Tibial artery (tissue), 4 donors: ENCODE measurements at regions not wholly inside any gene's neighbourhood (a gene's known extent, or its start where the extent isn't known, plus 50 kb on each side); places are given as distances from the start of the nearest gene placed in this dataset.
A peak's percentile ranks its signal among the peaks of the same experiment; 100 is the strongest.

Experiments
- DNase-seq, 2 donors: peaks; one replicate each; pipeline ENCODE4 v3.0.0-alpha.2; 2019
- H3K27ac ChIP-seq, 2 donors: fragments of 200-600 bp; sonication (generic) in 1 of 2; 1 replicate in 1 of 2; 2 replicates in 1 of 2; pipeline ENCODE4 v1.5.1; 2018 to 2019; ENCODE audit warnings: mild to moderate bottlenecking in 1 of 2
- H3K27me3 ChIP-seq, 2 donors: fragments of 200-600 bp; sonication (generic) in 1 of 2; one replicate each; pipeline versions ENCODE4 v1.5.1 to v1.6.0; 2016 to 2019
- H3K36me3 ChIP-seq, 3 donors: fragments of 200-600 bp; sonication (generic) in 2 of 3; one replicate each; pipeline ENCODE4 v1.5.1; 2016 to 2019; ENCODE audit warnings: mild to moderate bottlenecking in 2 of 3
- H3K4me1 ChIP-seq, 4 donors: fragments of 200-600 bp; sonication (generic) in 2 of 4; 1 replicate in 3 of 4; 2 replicates in 1 of 4; pipeline ENCODE4 v1.5.1; 2016 to 2019
- H3K4me3 ChIP-seq, 2 donors: fragments of 200-600 bp; sonication (generic) in 1 of 2; 1 replicate in 1 of 2; 2 replicates in 1 of 2; pipeline ENCODE4 v1.5.1; 2018 to 2019; ENCODE audit warnings: mild to moderate bottlenecking in 2 of 2
- H3K9me3 ChIP-seq, 3 donors: fragments of 200-600 bp; sonication (generic) in 1 of 3; one replicate each; pipeline ENCODE4 v1.5.1; 2016 to 2019
- intact Hi-C: fragments of 100-400 bp; cut with DNase I; formaldehyde crosslinking; loops from one replicate; pipeline ENCODE4 v1.15.0; 2023; ENCODE audit warnings: low total_unique reads
- TF ChIP-seq, protein P1 (sequence below), 2 experiments: fragments of 200-600 bp in 1 of 2; fragments of 450-650 bp in 1 of 2; IDR thresholded peaks; one replicate each; pipeline ENCODE4 v1.5.1; 2017 to 2019; ENCODE audit warnings: antibody characterized with exemption in 2 of 2, mild to moderate bottlenecking in 1 of 2, moderate library complexity in 1 of 2

- H3K27me3 ChIP-seq, result no peaks in the 10 kb centered on the region
- DNase-seq, result no peak
- intact Hi-C loops, result no loop called here
- TF ChIP-seq, protein P1, sequence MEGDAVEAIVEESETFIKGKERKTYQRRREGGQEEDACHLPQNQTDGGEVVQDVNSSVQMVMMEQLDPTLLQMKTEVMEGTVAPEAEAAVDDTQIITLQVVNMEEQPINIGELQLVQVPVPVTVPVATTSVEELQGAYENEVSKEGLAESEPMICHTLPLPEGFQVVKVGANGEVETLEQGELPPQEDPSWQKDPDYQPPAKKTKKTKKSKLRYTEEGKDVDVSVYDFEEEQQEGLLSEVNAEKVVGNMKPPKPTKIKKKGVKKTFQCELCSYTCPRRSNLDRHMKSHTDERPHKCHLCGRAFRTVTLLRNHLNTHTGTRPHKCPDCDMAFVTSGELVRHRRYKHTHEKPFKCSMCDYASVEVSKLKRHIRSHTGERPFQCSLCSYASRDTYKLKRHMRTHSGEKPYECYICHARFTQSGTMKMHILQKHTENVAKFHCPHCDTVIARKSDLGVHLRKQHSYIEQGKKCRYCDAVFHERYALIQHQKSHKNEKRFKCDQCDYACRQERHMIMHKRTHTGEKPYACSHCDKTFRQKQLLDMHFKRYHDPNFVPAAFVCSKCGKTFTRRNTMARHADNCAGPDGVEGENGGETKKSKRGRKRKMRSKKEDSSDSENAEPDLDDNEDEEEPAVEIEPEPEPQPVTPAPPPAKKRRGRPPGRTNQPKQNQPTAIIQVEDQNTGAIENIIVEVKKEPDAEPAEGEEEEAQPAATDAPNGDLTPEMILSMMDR (IDR thresholded peaks at IDR 0.05), result no peak
- no peak overlapping the region for H3K4me3 ChIP-seq
- H3K36me3 ChIP-seq, result no peaks in the 10 kb centered on the region
- no peak overlapping the region for H3K27ac ChIP-seq
- no peaks in the 10 kb centered on the region for H3K9me3 ChIP-seq
- H3K4me1 ChIP-seq, result no peaks in the 10 kb centered on the region
These were observed 418.8 kb downstream of the BCOR start for GRCh38 chrX:39678914-39679313.

DNA sequence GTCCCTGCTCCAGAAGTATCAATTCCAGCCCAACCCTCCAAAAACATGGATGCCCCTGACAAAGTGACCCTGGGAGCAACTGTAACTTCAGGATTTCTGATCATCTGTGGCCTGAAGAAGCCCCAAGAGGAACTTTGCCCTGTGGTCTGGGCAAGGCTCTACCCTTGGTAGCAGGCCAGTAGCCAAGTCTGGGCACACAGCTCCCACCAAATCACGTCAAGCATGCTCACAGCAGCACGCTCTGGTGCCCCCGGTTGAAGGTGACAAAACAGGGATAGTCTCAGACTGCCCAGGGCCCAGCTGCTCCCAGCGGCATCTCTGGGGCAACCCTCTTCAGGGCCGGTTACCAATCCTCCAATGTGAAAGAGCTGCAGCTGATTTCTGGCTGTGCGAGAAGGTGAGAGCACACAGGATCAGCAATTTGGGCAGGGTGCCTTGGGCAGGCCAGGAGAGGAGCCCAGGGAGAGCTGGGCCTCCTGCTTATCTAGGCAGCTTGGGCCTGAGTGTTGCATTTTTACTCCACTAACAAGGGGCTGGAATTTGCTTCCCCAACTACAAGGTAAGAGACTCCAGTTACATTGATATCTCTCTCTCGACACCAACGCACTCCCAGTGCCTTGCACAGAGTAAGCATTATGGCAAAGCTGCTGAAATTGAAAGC lies 418.1 kb downstream of the BCOR start:
- H3K27ac ChIP-seq, result no peak overlapping the region
- TF ChIP-seq, protein P1 (IDR thresholded peaks at IDR 0.05), result no peak
- H3K9me3 ChIP-seq, result no peaks in the 10 kb centered on the region
- H3K4me3 ChIP-seq, result no peak overlapping the region
- no peaks in the 10 kb centered on the region for H3K36me3 ChIP-seq
- no peaks in the 10 kb centered on the region for H3K4me1 ChIP-seq
- no peaks in the 10 kb centered on the region for H3K27me3 ChIP-seq
- DNase-seq, result no peak
- intact Hi-C loops, result no loop called here

DNA sequence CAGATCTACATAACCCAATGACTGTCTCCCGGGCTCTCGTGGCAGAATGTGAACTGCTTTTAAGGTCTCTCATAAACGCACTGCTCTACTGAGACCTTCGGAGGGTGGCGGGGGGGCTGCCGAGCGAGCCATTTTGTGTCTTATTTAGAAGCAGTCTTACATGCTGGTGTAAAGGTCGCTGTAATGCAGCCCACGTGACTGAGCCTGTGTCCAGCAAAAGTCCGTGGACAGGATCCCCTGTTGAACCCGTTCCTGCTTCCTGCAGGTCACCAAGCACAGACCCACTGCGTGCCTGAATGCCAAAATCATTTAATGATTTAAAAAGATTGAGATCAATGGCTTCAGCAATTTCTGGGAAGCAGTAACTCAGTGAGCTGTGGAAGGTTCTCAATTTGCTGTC lies 415.9 kb downstream of the BCOR start:
- intact Hi-C loops, result no loop called here
- H3K27ac ChIP-seq, result no peak overlapping the region
- no peak overlapping the region for H3K4me3 ChIP-seq
- no peaks in the 10 kb centered on the region for H3K27me3 ChIP-seq
- TF ChIP-seq, protein P1 (IDR thresholded peaks at IDR 0.05), result no peak
- H3K4me1 ChIP-seq, result no peaks in the 10 kb centered on the region
- no peak for DNase-seq
- H3K9me3 ChIP-seq, result no peaks in the 10 kb centered on the region
- H3K36me3 ChIP-seq, result no peaks in the 10 kb centered on the region

GRCh38 chrX:39682778-39683177 lies 415.0 kb downstream of the BCOR start:
- intact Hi-C loops, result no loop called here
- TF ChIP-seq, protein P1 (IDR thresholded peaks at IDR 0.05), result no peak
- no peak overlapping the region for H3K4me3 ChIP-seq
- peaks cover 0 to 3% (median 0%) of the 10 kb centered on the region in 4 donors for H3K4me1 ChIP-seq
- H3K27me3 ChIP-seq, result no peaks in the 10 kb centered on the region
- H3K27ac ChIP-seq, result no peak overlapping the region
- H3K36me3 ChIP-seq, result no peaks in the 10 kb centered on the region
- no peak for DNase-seq
- H3K9me3 ChIP-seq, result no peaks in the 10 kb centered on the region

- TF ChIP-seq, protein P1 (IDR thresholded peaks at IDR 0.05), result no peak
- Histone ChIP-seq H3K27ac (peak overlapping the region; percentile 69 to 75), H3K4me1 (peaks cover 0 to 11% (median 3%) of the 10 kb centered on the region in 4 donors), H3K27me3 (no peaks in the 10 kb centered on the region), H3K9me3 (peaks cover 0 to 9% (median 0%) of the 10 kb centered on the region in 3 donors), H3K36me3 (no peaks in the 10 kb centered on the region), H3K4me3 (peak overlapping the region; percentile 50 to 60)
- no peak for DNase-seq
- intact Hi-C loops, result no loop called here
These were observed 409.6 kb downstream of the BCOR start for GRCh38 chrX:39688219-39688575.
